ENCODE measurements at regions not wholly inside any gene's neighbourhood (a gene's known extent, or its start where the extent isn't known, plus 50 kb on each side); places are given as distances from the start of the nearest gene placed in this dataset.
"Not testable (repeated sequence)": the region's sequence is repeated elsewhere in the genome, so short reads cannot be mapped to it uniquely, and the experiment has no call there.

DNA sequence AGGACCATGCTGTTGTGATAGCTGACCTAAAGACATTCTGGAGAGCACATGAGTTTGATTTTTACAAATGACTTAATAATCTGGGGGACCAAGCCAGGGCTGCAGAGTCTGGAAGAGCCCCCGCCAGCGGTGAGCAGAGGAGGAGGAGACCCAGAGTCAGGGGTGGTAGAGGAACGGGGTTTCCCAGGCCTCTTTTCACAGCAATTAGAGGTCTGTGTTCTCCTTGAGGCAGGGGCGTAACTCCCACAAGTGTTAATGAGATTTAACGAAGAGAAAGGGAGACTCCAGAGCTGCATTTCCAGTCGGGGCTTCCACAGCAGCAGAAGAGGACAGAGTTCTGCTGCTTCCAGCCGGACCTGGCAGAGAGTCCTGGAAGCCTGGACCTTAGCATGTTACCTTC, 137.9 kb upstream of the SLC24A2 start:
- ATAC-seq: no peak
- H3K9me3 Mint-ChIP-seq: no peaks in the 10 kb centered on the region
- no peaks in the 10 kb centered on the region for H3K36me3 Mint-ChIP-seq
- peaks cover 17% of the 10 kb centered on the region for H3K27me3 Mint-ChIP-seq
- no peak overlapping the region for H3K27ac Mint-ChIP-seq
- H3K4me3 Mint-ChIP-seq: no peak overlapping the region
- H3K4me1 Mint-ChIP-seq: peaks cover 17% of the 10 kb centered on the region

DNA sequence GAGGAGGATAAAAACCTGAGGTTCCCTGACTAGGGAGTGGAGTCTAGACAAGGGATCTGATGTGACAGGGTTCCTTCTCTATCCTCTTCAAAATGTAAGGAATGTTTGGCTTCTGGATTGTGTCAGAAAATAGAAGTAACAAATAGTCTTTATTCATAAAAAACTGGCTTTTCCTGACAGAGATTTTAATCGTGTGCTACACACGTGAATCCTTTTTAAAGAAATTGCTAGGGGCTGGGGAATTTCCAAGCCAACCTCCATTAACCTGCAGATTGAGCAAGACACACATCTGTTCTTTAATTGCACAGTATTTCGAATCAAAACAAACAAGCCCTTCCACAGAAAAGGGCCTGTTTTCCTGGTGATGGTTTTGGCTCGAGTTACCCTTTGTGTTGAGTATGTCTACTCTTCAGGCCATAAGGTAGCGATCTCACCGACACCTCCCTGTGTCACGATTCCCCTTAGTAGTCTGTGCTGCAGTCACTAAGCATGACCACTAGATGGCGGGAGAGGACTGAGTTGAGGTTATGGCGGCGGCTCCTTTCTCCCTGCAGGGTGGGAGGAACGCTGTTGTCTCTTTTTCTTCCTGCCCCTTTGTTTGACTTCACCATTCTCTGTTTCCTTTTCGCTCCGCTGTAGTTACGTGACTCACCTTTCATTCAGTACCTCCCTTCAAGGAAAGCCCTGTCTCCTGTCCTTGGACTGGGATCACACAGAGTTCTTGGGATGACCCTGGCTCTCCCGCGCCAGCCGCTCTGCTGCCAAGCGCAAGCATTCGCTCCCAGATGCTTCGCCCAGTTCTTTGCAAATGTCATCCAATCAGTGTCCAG, 137.1 kb upstream of the SLC24A2 start:
- peak overlapping the region; percentile 38 for H3K4me3 Mint-ChIP-seq
- H3K9me3 Mint-ChIP-seq: no peaks in the 10 kb centered on the region
- peak; percentile 86 for ATAC-seq
- H3K4me1 Mint-ChIP-seq: peaks cover 14% of the 10 kb centered on the region
- no peak overlapping the region for H3K27ac Mint-ChIP-seq
- peaks cover 17% of the 10 kb centered on the region for H3K27me3 Mint-ChIP-seq
- no peaks in the 10 kb centered on the region for H3K36me3 Mint-ChIP-seq

DNA sequence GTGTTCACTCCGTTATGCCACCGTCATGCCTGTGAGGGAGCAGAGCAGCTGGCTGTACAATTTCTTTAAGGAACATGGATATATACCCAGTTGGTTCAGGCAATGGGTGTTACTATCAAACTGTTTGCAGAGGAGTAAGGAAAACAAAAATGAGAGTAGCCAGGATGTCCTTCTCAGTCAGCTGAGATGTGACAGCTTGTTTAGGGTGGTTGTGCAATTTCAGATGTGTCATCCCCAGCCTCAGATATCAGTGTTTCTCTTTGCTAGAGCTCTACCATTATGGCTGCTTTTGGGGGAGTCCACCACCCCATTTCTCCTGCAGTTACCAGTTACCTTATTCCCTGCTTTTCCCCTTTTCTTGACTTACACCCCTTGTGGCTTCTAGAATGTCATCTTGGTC, 135.2 kb upstream of the SLC24A2 start:
- Mint-ChIP-seq H3K27me3 (peaks cover 33% of the 10 kb centered on the region), H3K27ac (no peak overlapping the region), H3K4me3 (no peak overlapping the region), H3K9me3 (no peaks in the 10 kb centered on the region), H3K36me3 (no peaks in the 10 kb centered on the region), H3K4me1 (peaks cover 5% of the 10 kb centered on the region)
- no peak for ATAC-seq

DNA sequence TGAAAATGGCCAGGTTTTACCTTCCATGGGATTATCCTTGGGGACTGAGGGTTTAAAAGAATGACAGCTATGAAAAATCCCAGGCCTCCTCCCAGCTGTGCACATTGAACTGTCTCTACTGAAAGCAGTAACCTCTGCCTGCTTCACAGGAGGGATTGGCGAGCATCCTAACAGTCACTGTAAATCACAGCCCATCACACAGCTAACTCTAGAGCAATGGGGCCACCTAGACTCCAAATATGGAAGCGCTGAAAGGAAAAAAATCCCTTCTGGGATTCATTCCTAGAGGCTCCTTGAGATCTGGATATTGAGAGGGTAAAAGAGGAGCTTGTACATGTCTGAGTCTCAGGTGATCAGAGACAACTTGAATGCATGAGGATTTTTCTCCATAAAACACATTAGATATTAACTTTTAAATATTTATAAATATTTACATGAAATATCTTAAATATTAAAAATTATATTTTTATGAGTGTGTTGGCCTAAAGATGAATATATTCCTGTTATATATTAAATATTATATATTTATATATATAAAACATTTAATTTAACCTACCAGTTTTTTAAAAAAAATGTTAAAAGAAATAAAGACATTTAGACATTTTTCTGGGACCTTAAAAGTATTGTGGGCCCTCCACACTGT, 133.8 kb upstream of the SLC24A2 start:
- Mint-ChIP-seq H3K36me3 (no peaks in the 10 kb centered on the region), H3K9me3 (no peaks in the 10 kb centered on the region), H3K27me3 (peaks cover 45% of the 10 kb centered on the region), H3K4me3 (no peak overlapping the region), H3K27ac (no peak overlapping the region), H3K4me1 (peaks cover 5% of the 10 kb centered on the region)
- ATAC-seq: no peak

DNA sequence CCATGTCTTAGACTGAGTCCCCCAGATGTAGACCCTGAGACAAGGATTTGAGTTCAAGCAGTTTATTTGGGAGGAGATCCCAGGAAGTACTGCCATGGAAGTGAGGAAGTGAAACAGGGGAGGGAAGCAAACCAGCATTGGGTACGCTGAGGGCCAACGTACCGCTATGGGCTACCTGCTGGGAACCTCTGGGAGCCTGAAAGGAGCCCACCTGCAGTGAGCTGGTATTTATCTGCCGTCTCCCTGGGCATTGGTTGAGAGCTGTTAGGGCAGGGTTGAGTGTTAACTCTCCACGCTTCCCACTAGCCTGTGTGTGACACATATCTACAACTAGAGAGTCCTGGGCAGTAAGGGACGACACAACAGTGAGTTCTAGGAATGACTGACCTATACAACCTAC, 131.6 kb upstream of the SLC24A2 start:
- Mint-ChIP-seq H3K9me3 (no peaks in the 10 kb centered on the region), H3K27me3 (peaks cover 36% of the 10 kb centered on the region), H3K4me3 (no peak overlapping the region), H3K36me3 (no peaks in the 10 kb centered on the region), H3K4me1 (no peaks in the 10 kb centered on the region), H3K27ac (no peak overlapping the region)
- no peak for ATAC-seq

DNA sequence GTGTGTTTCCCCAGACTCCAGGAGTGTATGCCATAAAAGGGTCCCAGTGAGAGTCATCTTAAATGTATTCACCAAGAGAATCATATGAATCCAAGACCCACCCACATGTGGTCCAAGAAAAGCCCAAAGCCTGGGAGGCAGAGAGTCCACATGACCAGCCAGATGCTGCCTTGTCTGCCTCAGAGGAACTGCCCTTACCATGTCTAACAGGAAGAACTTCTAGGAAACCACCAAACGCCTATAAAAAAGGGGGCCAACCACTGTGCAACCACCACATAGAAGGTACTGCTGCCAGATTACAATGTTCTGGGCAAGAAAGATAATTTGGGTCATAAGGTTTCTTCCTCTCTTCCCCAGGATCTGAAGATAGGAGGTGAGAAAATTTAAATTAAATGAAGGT, 129.8 kb upstream of the SLC24A2 start:
- no peaks in the 10 kb centered on the region for H3K36me3 Mint-ChIP-seq
- H3K4me3 Mint-ChIP-seq: no peak overlapping the region
- ATAC-seq: no peak
- H3K4me1 Mint-ChIP-seq: no peaks in the 10 kb centered on the region
- H3K27ac Mint-ChIP-seq: no peak overlapping the region
- H3K9me3 Mint-ChIP-seq: no peaks in the 10 kb centered on the region
- peaks cover 34% of the 10 kb centered on the region for H3K27me3 Mint-ChIP-seq

DNA sequence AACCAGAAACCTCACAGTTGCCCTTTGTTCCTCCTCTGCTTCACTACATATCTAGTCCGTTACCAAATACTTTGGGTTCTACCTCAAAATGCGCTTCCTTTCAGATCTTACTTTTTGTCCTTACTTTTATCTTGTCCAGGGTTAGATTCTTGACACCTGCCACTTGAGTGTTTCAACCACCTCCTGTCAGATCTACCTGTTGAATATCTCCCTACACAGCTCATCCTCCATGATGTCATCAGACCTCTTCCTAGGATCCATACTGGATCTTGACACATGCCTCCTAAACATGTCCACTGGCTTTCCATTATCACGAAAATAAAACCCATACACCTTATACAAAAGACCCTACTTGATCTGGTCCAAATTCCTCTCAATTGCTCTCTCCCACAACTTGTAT, 125.2 kb upstream of the SLC24A2 start:
- no peak for ATAC-seq
- Mint-ChIP-seq H3K27me3 (peaks cover 11% of the 10 kb centered on the region), H3K36me3 (no peaks in the 10 kb centered on the region), H3K27ac (no peak overlapping the region), H3K9me3 (no peaks in the 10 kb centered on the region), H3K4me3 (no peak overlapping the region), H3K4me1 (no peaks in the 10 kb centered on the region)

DNA sequence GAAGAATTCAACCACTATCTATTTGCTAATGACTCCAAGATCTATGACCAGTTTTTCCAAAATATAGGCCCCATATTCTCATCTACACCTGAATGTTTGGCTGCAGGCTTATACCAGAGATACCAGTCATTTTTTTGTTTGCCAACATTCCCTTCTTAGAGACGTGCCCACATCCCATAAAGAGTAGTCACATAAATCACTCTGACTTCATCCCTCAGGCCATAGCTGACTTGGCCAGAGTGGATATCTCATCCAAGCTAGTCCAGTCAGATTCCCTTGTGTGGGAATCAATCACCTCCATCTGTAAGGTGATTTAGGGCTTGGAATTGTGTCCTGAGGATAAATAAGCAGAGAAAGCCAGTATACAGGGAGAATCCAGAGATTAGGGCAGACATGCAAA, 124.3 kb upstream of the SLC24A2 start:
- Mint-ChIP-seq H3K36me3 (no peaks in the 10 kb centered on the region), H3K4me3 (no peak overlapping the region), H3K27me3 (peaks cover 2% of the 10 kb centered on the region), H3K27ac (no peak overlapping the region), H3K9me3 (peaks cover 2% of the 10 kb centered on the region), H3K4me1 (no peaks in the 10 kb centered on the region)
- no peak for ATAC-seq

DNA sequence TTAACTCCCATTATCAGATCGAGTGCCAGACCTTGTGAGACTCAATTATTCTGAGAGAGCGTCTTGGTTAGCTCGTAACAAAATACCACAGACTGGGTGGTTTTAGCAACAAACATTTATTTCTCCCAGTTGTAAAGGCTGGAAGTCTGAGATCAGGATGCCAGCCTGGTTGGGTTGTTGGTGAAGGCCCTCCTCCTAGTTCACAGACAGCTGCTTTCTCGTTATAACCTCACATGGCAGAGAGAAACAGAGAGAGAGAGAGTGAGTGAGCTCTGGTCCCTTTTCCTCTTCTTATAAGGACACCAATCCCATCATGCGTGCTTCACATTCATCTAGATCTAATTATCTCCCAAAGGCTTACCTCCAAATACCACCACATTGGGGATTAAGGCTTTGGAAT, 114.2 kb upstream of the SLC24A2 start:
- Mint-ChIP-seq H3K4me1 (no peaks in the 10 kb centered on the region), H3K9me3 (peaks cover 4% of the 10 kb centered on the region), H3K36me3 (no peaks in the 10 kb centered on the region), H3K4me3 (no peak overlapping the region), H3K27me3 (no peaks in the 10 kb centered on the region), H3K27ac (no peak overlapping the region)
- ATAC-seq: no peak

DNA sequence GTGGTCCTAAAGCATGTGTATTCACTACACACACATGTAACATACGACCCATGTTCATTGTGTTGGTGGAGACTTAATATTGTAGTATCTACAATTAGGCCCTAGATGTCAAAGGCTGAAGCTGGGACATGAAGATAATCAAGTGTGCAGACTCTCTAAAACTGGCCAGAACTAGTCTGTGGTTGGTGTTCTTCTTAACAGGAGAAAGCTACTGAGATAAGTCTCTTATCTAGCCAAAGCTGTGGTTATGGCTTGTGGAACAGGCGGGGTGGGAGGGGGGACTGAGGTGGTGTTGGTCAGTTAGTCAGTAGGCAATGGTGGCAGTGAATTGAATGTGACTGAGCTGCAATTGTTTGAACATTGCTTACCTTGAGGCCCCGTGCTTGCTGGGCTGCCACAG, 112.7 kb upstream of the SLC24A2 start:
- Mint-ChIP-seq H3K36me3 (no peaks in the 10 kb centered on the region), H3K9me3 (no peaks in the 10 kb centered on the region), H3K4me3 (no peak overlapping the region), H3K27ac (no peak overlapping the region), H3K4me1 (no peaks in the 10 kb centered on the region), H3K27me3 (no peaks in the 10 kb centered on the region)
- ATAC-seq: no peak

DNA sequence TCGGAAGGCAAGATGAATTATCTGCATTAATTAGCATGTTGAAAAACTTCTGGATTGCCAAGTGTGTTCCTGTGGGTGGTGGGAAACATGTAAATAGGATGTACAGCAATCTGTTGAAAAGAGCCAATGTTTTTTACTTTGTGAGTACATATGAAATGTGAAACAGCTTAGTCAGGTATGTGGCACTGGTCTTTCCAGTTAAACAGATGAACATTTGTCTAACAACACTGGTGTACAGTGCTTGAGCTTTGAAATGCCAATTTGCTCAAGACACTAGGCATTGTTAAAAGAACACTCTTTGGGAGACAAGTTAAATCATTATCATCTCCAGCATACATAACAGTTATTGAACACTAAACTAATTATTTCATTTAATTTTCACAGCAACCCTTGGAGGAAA, 107.3 kb upstream of the SLC24A2 start:
- ATAC-seq: no peak
- H3K27ac Mint-ChIP-seq: no peak overlapping the region
- no peaks in the 10 kb centered on the region for H3K36me3 Mint-ChIP-seq
- no peak overlapping the region for H3K4me3 Mint-ChIP-seq
- no peaks in the 10 kb centered on the region for H3K4me1 Mint-ChIP-seq
- no peaks in the 10 kb centered on the region for H3K27me3 Mint-ChIP-seq
- no peaks in the 10 kb centered on the region for H3K9me3 Mint-ChIP-seq

DNA sequence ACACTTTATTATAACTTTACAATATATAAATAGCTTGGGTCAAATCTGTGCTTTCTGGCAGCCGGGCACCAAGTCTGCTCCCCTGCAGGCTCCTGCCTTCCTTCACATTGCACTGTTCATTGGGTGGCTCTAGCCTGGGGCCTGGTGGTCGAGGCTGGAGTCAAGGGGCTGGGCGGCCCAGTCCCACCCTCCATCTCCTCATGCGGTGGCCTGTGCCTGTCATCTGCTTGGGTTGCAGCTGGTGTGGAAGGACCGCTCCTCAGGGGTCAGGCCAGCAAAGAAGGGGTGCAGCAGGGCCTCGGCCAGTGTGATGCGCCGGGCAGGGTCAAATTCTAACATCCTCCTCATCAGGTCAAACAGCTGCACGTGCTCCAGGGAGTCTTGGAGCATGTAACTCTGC, 106.7 kb upstream of the SLC24A2 start:
- ATAC-seq, H3K27me3 Mint-ChIP-seq, H3K9me3 Mint-ChIP-seq, H3K27ac Mint-ChIP-seq, H3K4me1 Mint-ChIP-seq, H3K4me3 Mint-ChIP-seq, H3K36me3 Mint-ChIP-seq: not testable (repeated sequence)

DNA sequence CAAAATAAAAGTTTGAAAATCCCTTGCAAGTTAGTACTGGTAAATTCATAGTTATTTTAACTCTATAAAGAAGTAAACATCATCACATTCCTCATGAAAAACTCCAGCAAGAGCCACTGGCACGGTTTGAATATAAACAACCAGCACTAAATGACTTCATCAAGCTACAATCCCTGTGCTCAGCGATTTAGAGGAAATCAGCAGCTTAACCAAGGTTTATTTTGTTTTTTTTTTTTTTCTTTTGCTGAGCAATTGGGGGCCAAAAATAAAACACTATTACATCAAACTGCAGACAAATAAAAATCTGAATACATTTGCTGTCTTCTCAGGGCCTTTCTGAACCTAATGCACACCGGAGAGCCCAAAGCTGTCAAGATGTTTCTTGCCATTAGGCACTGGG, 106.2 kb upstream of the SLC24A2 start:
- Mint-ChIP-seq H3K4me1 (no peaks in the 10 kb centered on the region), H3K9me3 (no peaks in the 10 kb centered on the region), H3K27me3 (no peaks in the 10 kb centered on the region), H3K27ac (no peak overlapping the region), H3K4me3 (no peak overlapping the region), H3K36me3 (no peaks in the 10 kb centered on the region)
- ATAC-seq: no peak

DNA sequence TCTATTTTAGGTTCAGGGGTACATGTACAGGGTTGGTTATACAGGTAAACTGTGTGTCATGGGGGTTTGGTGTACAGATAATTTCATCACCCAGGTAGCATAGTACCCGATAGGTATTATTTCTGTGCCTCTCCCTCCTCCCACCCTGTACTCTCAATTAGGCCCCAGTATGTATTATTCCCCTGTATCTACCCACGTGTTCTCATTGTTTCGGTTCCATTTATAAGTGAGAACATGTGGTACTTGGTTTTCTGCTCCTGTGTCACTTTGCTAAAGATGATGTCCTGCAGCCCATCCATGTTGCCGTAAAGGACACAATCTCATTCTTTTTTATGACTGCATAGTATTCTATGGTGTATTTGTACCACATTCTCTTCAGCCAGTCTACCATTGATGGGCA, 96.8 kb upstream of the SLC24A2 start:
- Mint-ChIP-seq H3K9me3 (peaks cover 3% of the 10 kb centered on the region), H3K36me3 (no peaks in the 10 kb centered on the region), H3K27me3 (no peaks in the 10 kb centered on the region), H3K4me1 (no peaks in the 10 kb centered on the region), H3K27ac (no peak overlapping the region), H3K4me3 (no peak overlapping the region)
- no peak for ATAC-seq

DNA sequence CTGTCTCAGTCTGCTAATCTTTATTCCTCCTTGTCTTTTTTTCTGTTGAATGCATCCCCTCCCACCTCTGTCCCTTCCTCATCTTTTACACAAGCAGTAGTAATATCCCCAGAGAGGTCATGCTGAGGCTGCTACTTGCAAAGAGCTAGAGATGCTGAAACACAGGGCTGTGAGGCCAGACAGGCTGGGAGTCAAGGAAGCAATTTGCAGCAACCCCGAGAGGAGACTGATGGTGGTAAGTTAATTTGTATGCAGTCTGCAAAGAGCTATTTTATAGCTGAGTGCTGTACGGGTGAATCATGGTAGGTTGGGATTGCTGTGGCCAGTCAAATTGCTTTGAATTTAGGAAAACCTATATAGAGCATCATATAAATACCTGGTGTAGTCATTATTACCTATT, 90.2 kb upstream of the SLC24A2 start:
- Mint-ChIP-seq H3K4me3 (no peak overlapping the region), H3K27ac (no peak overlapping the region), H3K9me3 (peaks cover 3% of the 10 kb centered on the region), H3K4me1 (no peaks in the 10 kb centered on the region), H3K36me3 (no peaks in the 10 kb centered on the region), H3K27me3 (no peaks in the 10 kb centered on the region)
- no peak for ATAC-seq

DNA sequence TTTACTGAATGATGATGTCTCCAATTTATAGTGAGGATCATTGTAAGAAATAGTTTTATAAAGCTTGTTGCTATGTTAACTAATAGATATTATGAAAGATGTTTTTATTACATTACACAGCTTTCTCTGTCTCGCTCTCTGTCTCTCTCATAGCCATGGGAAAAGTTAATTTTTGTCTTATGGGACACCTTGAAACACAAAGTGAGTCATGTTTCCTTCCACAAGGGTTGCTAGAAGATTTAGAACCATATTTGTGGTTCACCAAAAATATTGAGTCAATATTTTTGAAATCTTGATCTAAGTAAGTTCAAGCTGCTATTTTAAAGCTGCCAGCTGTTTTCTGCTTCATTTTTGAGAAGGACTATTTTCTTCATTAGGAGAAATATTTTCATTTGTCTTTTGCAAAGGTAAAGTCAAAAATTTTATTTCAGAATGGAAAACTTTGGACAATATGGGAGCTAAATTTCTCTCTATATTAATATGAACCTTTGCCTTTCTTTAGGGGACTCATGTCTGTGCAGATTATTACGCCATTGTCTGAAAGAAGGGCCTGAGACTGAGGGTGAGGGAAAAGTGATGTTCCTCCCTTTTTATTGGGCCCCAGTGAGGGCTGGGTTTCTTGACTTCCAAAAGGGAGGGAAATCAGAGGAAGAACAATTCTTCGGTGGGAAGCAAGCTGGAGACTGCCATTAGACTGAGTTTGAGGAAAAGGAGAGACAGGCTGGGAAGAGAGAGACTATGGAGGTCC, 87.9 kb upstream of the SLC24A2 start:
- H3K36me3 Mint-ChIP-seq: no peaks in the 10 kb centered on the region
- ATAC-seq: no peak
- H3K27me3 Mint-ChIP-seq: peaks cover 11% of the 10 kb centered on the region
- H3K9me3 Mint-ChIP-seq: peaks cover 11% of the 10 kb centered on the region
- H3K4me1 Mint-ChIP-seq: no peaks in the 10 kb centered on the region
- no peak overlapping the region for H3K4me3 Mint-ChIP-seq
- H3K27ac Mint-ChIP-seq: no peak overlapping the region
